Midbrain (tissue), 1 donor: ENCODE measurements at regions not wholly inside any gene's neighbourhood (a gene's known extent, or its start where the extent isn't known, plus 50 kb on each side); places are given as distances from the start of the nearest gene placed in this dataset.
A peak's percentile ranks its signal among the peaks of the same experiment; 100 is the strongest.

Source experiments
- DNase-seq: peaks from one replicate; lab custom pipeline; 2025; lab: John Stamatoyannopoulos, UW

GRCh38 chr4:23245203-23245832 lies 552.6 kb downstream of the GBA3 start:
- DNase-seq, result no peak

- no peak for DNase-seq
Observed at GRCh38 chr4:23242962-23243361, 550.2 kb downstream of the GBA3 start.

GRCh38 chr4:23241408-23241807 lies 548.7 kb downstream of the GBA3 start:
- DNase-seq, result no peak

GRCh38 chr4:23238848-23239247 lies 546.1 kb downstream of the GBA3 start:
- DNase-seq, result no peak

GRCh38 chr4:23237771-23238170 lies 545.0 kb downstream of the GBA3 start:
- peak; percentile 6 for DNase-seq

GRCh38 chr4:23235628-23236390 lies 543.1 kb downstream of the GBA3 start:
- no peak for DNase-seq

GRCh38 chr4:23234716-23235115 lies 542.0 kb downstream of the GBA3 start:
- DNase-seq, result no peak

- no peak for DNase-seq
Observed at GRCh38 chr4:23234018-23234417, 541.3 kb downstream of the GBA3 start.

GRCh38 chr4:23233596-23233995 lies 540.9 kb downstream of the GBA3 start:
- no peak for DNase-seq

GRCh38 chr4:23232987-23233386 lies 540.2 kb downstream of the GBA3 start:
- DNase-seq, result no peak

- DNase-seq, result no peak
Observed at GRCh38 chr4:23225564-23225963, 532.8 kb downstream of the GBA3 start.

GRCh38 chr4:23224684-23225420 lies 532.1 kb downstream of the GBA3 start:
- DNase-seq, result no peak

GRCh38 chr4:23220911-23221310 lies 528.2 kb downstream of the GBA3 start:
- no peak for DNase-seq

- no peak for DNase-seq
Observed at GRCh38 chr4:23219779-23220408, 527.2 kb downstream of the GBA3 start.

GRCh38 chr4:23213198-23213597 lies 520.5 kb downstream of the GBA3 start:
- no peak for DNase-seq

- DNase-seq, result no peak
Observed at GRCh38 chr4:23212558-23212957, 519.8 kb downstream of the GBA3 start.

GRCh38 chr4:23207059-23207458 lies 514.3 kb downstream of the GBA3 start:
- DNase-seq, result no peak

GRCh38 chr4:23202712-23203247 lies 510.0 kb downstream of the GBA3 start:
- no peak for DNase-seq

GRCh38 chr4:23194751-23195150 lies 502.0 kb downstream of the GBA3 start:
- DNase-seq, result no peak

GRCh38 chr4:23174179-23174578 lies 481.4 kb downstream of the GBA3 start:
- DNase-seq, result no peak

GRCh38 chr4:23171976-23172375 lies 479.2 kb downstream of the GBA3 start:
- no peak for DNase-seq

GRCh38 chr4:23169608-23170311 lies 477.0 kb downstream of the GBA3 start:
- no peak for DNase-seq
